Muscle of leg (tissue), 3 donors: ENCODE measurements at regions not wholly inside any gene's neighbourhood (a gene's known extent, or its start where the extent isn't known, plus 50 kb on each side); places are given as distances from the start of the nearest gene placed in this dataset.
A peak's percentile ranks its signal among the peaks of the same experiment; 100 is the strongest.

Source experiments
- DNase-seq: peaks from one replicate; pipeline ENCODE4 v3.0.0; 2013
- H3K27ac ChIP-seq: one replicate; pipeline ENCODE4 v1.5.1; 2013; ENCODE audit warnings: mild to moderate bottlenecking, low read length, control low read depth
- H3K27me3 ChIP-seq: one replicate; pipeline ENCODE4 v1.6.1; 2013; ENCODE audit warnings: low read length; ENCODE audit not compliant: control insufficient read depth, insufficient read depth
- H3K36me3 ChIP-seq: one replicate; pipeline ENCODE4 v1.6.1; 2013; ENCODE audit warnings: low read length; ENCODE audit not compliant: control insufficient read depth, insufficient read depth
- H3K4me1 ChIP-seq: one replicate; pipeline ENCODE4 v1.6.1; 2013; ENCODE audit warnings: low read length; ENCODE audit not compliant: control insufficient read depth, insufficient read depth
- H3K4me3 ChIP-seq: one replicate; pipeline ENCODE4 v1.5.1; 2013; ENCODE audit warnings: low read length, control low read depth
- H3K9me3 ChIP-seq: replicated peaks from 2 replicates; pipeline ENCODE4 v1.6.1; 2013; ENCODE audit warnings: low read depth, low read length; ENCODE audit not compliant: control insufficient read depth
- WGBS: methylation state at CpG from one replicate; pipeline ENCODE4 v1.1.5; 2013; ENCODE audit warnings: missing lambda C conversion rate; ENCODE audit not compliant: insufficient coverage; 5-methylcytosine and 5-hydroxymethylcytosine counted together

DNA sequence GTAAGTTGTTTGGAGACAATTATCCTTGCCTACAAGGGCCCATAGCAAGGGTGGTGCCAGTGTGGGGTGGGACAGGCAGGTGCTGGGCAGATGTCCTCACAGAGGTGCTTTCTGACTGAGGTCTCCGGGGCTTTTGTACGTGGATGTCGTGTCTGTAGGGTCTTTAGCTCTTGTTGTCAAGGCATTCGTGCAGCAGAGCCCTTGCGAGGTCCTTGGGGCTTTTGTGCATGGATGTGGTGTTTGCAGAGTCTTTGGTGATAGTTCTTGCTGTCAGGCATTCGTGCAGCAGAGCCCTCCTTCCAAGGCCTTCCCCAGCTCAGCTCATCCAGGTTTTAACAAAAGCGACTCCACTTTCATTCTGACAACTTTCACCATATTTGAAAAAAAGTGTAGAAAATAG, 116.0 kb upstream of the TMEM18 start:
- H3K4me3 ChIP-seq, result no peak overlapping the region
- no peak for DNase-seq
- H3K27me3 ChIP-seq, result peaks cover 2% of the 10 kb centered on the region
- peaks cover 2% of the 10 kb centered on the region for H3K9me3 ChIP-seq
- H3K4me1 ChIP-seq, result peaks cover 34% of the 10 kb centered on the region
- H3K36me3 ChIP-seq, result no peaks in the 10 kb centered on the region
- no peak overlapping the region for H3K27ac ChIP-seq
- WGBS, result 100% methylated on average over 2 of the region's 7 CpGs

DNA sequence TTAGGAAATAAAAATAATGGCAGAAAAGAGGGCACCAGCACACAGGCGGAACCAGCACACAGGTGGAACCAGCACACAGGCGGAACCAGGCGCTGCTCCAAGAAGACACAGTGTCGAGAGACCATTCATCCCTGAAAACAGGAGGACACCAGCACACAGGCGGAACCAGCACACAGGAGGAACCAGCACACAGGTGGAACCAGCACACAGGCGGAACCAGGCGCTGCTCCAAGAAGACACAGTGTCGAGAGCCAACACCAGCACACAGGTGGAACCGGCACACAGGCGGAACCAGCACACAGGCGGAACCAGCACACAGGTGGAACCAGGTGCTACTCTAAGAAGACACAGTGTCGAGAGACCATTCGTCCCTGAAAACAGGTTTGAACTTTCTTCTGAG, 115.5 kb upstream of the TMEM18 start:
- Histone ChIP-seq H3K9me3 (peaks cover 2% of the 10 kb centered on the region), H3K4me1 (peaks cover 35% of the 10 kb centered on the region), H3K27me3 (peaks cover 2% of the 10 kb centered on the region), H3K27ac (no peak overlapping the region), H3K36me3 (no peaks in the 10 kb centered on the region), H3K4me3 (no peak overlapping the region)
- WGBS, result 79% methylated on average over 10 of the region's 13 CpGs
- DNase-seq, result no peak

DNA sequence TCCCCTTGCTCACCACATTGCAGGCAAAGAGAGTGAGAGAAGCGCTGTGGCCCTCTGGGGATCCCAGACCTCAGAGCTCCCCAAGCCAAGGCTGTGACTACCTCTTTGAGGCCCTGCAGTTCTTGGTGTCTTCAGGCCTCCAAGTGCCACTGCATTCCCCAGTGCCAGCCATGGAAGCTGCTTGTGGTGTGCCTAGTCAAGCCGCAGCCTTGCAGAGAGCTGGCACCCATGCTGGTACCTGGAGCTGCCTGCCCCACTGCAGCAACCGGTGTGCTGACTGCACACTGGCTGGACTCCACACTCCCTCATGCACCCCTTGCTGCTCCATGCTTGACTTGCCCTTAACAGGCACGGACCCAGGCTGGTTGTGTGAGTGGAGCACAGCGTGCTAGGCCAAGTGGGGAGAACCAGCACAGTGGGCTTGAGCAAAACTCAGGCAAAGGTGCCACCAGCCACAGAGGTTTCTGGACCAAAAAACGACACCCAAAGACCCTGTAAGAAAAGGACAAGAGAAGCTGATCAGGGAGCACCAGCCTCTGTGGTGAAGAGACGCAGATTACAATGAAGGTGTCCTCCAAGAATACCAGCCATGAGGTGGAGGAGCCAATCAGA, 113.5 kb upstream of the TMEM18 start:
- DNase-seq, result no peak
- Histone ChIP-seq H3K27me3 (peaks cover 2% of the 10 kb centered on the region), H3K27ac (no peak overlapping the region), H3K4me1 (peaks cover 21% of the 10 kb centered on the region), H3K9me3 (peaks cover 2% of the 10 kb centered on the region), H3K36me3 (no peaks in the 10 kb centered on the region), H3K4me3 (no peak overlapping the region)
- WGBS, result 90% methylated on average over 6 of the region's 7 CpGs

DNA sequence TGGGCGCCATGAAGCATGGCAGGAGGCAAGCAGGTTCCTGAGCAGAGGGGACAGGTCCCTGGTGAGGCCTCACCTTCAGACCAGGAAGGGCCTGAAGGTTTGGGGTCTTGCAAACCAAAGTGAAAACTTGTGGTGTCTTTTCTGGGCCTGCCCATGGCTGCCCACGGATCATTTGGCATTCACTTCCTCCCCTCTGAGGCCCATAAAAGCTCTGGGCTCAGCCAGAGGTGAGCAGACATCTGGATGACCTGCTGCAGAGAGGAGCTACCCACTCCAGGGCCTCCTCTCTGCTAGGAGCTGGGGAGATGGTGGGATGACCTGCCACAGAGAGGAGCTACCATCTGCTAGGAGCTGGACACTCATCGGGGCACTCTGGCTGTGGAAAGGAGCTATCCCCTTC, 112.9 kb upstream of the TMEM18 start:
- H3K4me1 ChIP-seq, result peaks cover 14% of the 10 kb centered on the region
- peaks cover 2% of the 10 kb centered on the region for H3K27me3 ChIP-seq
- DNase-seq, result no peak
- H3K4me3 ChIP-seq, result no peak overlapping the region
- H3K36me3 ChIP-seq, result no peaks in the 10 kb centered on the region
- peaks cover 2% of the 10 kb centered on the region for H3K9me3 ChIP-seq
- WGBS, result 82% methylated on average over 2 of the region's 3 CpGs
- H3K27ac ChIP-seq, result no peak overlapping the region

DNA sequence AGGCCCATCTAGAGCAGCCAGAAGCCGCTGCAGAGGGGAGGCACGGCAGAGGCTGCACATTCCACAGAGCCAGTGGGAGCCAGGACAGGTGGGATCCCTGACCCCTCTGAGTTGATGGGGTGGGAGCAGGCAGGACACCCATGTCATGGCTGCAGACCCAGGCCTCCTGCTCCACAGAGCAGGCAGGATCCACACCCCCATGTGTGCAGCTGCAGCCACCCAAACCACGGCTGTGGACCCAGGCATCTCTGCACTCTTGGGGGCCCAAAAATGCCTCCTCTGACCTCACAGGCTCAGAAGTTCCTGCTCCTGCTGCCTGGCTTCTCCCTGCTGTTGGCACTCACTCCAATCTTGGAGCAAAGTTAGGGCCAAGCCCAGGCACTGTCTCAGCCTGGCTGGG, 112.3 kb upstream of the TMEM18 start:
- Histone ChIP-seq H3K4me1 (peaks cover 9% of the 10 kb centered on the region), H3K9me3 (peaks cover 2% of the 10 kb centered on the region), H3K36me3 (no peaks in the 10 kb centered on the region), H3K4me3 (no peak overlapping the region), H3K27me3 (peaks cover 1% of the 10 kb centered on the region), H3K27ac (no peak overlapping the region)
- DNase-seq, result no peak
- 79% methylated on average over 3 of the region's 3 CpGs for WGBS

DNA sequence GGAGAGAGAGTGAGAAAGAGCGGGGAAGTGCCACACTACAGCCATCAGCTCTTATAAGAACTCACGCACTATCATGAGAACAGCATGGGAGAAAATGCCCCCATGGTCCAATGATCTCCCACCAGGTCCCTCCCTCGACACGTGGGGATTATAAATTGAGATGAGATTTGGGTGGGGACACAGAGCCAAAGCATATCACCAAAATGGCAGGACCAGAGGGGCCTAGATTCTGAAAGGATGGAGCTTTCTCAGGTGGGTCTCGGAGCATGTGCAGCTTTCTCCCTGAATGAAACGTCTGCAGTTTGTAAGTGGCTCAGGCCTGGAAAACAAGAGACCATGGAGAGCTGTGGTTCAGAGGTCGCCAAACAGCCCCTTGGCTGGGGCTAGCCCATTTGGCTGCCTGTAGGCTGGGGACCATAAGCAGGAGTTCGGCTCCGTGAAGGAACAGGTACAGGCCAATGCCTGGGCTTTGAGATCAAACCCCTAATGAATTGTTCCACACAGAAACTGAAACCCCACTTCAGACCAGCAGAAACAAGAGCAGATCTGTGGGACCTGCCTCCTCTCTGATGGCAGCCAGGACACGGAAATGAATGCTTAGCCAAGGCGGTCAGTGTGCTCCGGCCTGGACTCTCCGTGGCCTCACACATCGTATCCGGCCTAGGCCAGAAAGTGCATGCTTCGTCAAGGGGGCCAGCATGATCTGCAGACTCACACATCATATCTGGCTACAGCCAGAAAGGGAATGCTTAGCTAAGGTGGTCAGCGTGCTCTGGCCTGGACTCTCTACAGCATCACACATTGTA, 111.2 kb upstream of the TMEM18 start:
- H3K27me3 ChIP-seq, result no peaks in the 10 kb centered on the region
- 80% methylated on average over 13 of the region's 17 CpGs for WGBS
- no peak for DNase-seq
- no peaks in the 10 kb centered on the region for H3K36me3 ChIP-seq
- no peak overlapping the region for H3K27ac ChIP-seq
- peaks cover 2% of the 10 kb centered on the region for H3K9me3 ChIP-seq
- H3K4me3 ChIP-seq, result no peak overlapping the region
- peaks cover 5% of the 10 kb centered on the region for H3K4me1 ChIP-seq

DNA sequence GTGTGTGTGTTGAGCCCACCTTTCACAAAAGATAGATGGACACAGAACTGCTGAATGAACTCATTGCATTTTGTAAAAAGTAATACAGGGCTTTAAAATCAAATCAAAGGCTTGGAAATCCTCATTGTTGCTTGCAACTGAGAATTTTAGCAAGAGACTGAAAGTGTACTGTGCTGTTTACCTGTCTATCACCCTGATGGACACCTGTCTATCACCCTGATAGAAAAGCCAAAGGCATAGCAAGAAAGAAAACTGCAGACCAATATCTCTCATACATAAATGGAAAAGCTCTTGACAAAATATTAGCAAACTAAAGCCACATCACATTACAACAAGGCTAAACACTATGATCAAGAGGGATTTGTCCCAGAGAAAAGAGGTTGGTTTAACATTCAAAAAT, 107.5 kb upstream of the TMEM18 start:
- no peak for DNase-seq
- H3K27me3 ChIP-seq, result no peaks in the 10 kb centered on the region
- H3K36me3 ChIP-seq, result no peaks in the 10 kb centered on the region
- H3K27ac ChIP-seq, result no peak overlapping the region
- H3K4me1 ChIP-seq, result peaks cover 2% of the 10 kb centered on the region
- no peak overlapping the region for H3K4me3 ChIP-seq
- peaks cover under 1% of the 10 kb centered on the region for H3K9me3 ChIP-seq

DNA sequence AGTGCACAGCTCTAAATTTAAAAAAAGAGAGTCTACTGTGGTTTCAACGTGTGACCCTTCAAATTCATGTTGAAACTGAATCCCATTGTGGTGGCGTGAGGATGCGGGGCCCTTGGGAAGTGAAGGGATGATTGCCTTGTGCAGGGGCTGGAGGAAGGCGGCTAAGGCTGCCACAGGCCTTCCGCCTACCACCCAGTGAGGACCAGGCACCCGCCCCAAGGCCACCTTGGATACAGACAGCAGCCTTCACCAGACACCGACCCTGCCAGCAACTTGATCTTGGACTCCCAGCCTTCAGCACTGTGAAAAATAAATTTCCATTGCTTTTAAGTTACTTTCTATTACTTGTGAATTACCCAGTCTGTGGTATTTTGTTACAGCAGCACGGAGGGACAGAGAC, 103.4 kb upstream of the TMEM18 start:
- 100% methylated on average over 3 of the region's 8 CpGs for WGBS
- no peaks in the 10 kb centered on the region for H3K9me3 ChIP-seq
- no peak overlapping the region for H3K4me3 ChIP-seq
- no peaks in the 10 kb centered on the region for H3K36me3 ChIP-seq
- DNase-seq, result no peak
- H3K4me1 ChIP-seq, result no peaks in the 10 kb centered on the region
- H3K27me3 ChIP-seq, result no peaks in the 10 kb centered on the region
- no peak overlapping the region for H3K27ac ChIP-seq

DNA sequence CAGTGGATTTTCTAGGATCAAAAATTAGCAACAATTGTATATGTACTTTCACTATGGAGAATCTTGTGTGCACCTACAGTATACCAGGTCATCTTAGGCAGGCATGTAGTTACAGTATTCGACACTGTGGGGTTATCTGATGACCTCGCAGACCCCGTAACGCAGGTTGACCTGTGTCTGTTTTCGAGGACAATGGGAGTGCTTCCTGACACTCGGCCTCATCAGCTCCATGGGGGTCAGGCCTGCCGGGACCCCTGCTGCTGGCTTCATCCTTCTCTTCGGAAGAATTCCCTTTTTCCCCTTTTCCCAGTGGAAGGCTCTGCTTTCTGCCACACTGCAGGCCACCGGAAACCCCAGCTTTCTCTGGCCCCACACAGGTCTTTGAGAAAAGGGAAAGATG, 102.8 kb upstream of the TMEM18 start:
- Histone ChIP-seq H3K4me3 (no peak overlapping the region), H3K27ac (no peak overlapping the region), H3K9me3 (no peaks in the 10 kb centered on the region), H3K27me3 (no peaks in the 10 kb centered on the region), H3K4me1 (no peaks in the 10 kb centered on the region), H3K36me3 (no peaks in the 10 kb centered on the region)
- 86% methylated on average over 9 of the region's 9 CpGs for whole genome bisulfite sequencing
- no peak for DNase-seq

DNA sequence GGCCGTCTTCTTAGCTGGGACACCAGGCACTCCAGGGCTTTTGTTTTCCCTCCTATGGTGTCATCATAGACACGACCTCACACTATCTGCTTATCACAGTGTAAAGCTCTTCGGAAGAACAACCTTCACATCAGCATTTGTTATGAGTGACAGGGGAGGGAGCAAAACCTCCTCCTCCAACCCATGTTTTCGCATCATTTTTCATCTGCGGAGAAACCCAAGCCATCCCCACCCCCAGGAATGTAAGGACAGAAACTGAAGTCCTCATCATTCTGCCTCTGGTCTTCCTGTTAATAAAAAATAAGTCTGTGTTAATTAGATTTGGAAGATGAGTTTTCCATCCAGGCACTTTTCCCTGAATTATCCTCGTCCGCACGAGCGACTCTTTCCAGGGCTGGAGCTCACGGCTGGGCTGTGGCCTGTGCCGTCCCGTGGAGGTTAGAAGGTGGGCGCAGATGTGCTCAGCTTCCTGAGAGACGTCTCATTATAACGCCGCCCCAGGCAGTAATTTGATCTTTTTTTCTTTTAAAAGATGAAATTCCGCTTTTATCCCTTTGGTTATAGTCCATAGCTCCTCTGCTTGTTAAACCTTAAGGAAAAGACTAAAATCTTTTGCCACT, 101.6 kb upstream of the TMEM18 start:
- DNase-seq, result peak; percentile 11
- Histone ChIP-seq H3K36me3 (no peaks in the 10 kb centered on the region), H3K9me3 (no peaks in the 10 kb centered on the region), H3K27ac (no peak overlapping the region), H3K4me3 (no peak overlapping the region), H3K27me3 (no peaks in the 10 kb centered on the region), H3K4me1 (no peaks in the 10 kb centered on the region)
- WGBS, result 57% methylated on average over 4 of the region's 17 CpGs
